Body of pancreas (tissue), 4 donors: ENCODE measurements at regions not wholly inside any gene's neighbourhood (a gene's known extent, or its start where the extent isn't known, plus 50 kb on each side); places are given as distances from the start of the nearest gene placed in this dataset.

Experiments used
- CTCF ChIP-seq, 7 experiments: fragments of 450-650 bp in 4 of 7; fragments of 200-600 bp in 3 of 7; sonication (generic) in 3 of 7; IDR thresholded peaks; one replicate each; pipeline ENCODE4 v1.5.1; 2016 to 2019; ENCODE audit warnings: antibody characterized with exemption in 7 of 7
- POLR2A ChIP-seq, 3 donors: fragments of 450-650 bp; IDR thresholded peaks; one replicate each; pipeline ENCODE4 v1.6.1; 2016; ENCODE audit warnings: antibody characterized with exemption in 3 of 3, mild to moderate bottlenecking in 2 of 3

- no peak for TF ChIP-seq CTCF (IDR thresholded peaks at IDR 0.05)
- TF ChIP-seq POLR2A (IDR thresholded peaks at IDR 0.05): no peak
These were observed 177.1 kb downstream of the DMAC1 start for GRCh38 chr9:7622481-7622880.
